ENCODE measurements at regions not wholly inside any gene's neighbourhood (a gene's known extent, or its start where the extent isn't known, plus 50 kb on each side); places are given as distances from the start of the nearest gene placed in this dataset.

GRCh38 chr3:72515941-72516340, 332.3 kb downstream of the SHQ1 start (continued):
- TF ChIP-seq RAD21 (IDR thresholded peaks at IDR 0.05 in 1 of 2, conservative IDR thresholded peaks at IDR 0.05 in 1 of 2; ENCODE audit: low read depth in 2 of 2, low read length in 2 of 2) (no peak), ATF3 (IDR thresholded peaks at IDR 0.05; ENCODE audit: insufficient read depth, low read depth, low read length) (no peak)

Data from H1 (cell line).